Type B pancreatic cell (in vitro differentiated cells): ENCODE measurements at regions not wholly inside any gene's neighbourhood (a gene's known extent, or its start where the extent isn't known, plus 50 kb on each side); places are given as distances from the start of the nearest gene placed in this dataset.

Source experiments
- DNase-seq: peaks from one replicate; pipeline ENCODE4 v3.0.0; 2021; ENCODE audit warnings: mixed read lengths; ENCODE audit not compliant: unreplicated experiment; ENCODE audit errors: extremely low spot score
- H3K27ac Mint-ChIP-seq: 2 replicates; pipeline ENCODE4 v1.8.0; 2021; ENCODE audit warnings: mild to moderate bottlenecking, mixed read lengths
- H3K27me3 Mint-ChIP-seq: 2 replicates; pipeline ENCODE4 v1.8.0; 2021; ENCODE audit warnings: mixed read lengths
- H3K36me3 Mint-ChIP-seq: 2 replicates; pipeline ENCODE4 v1.8.0; 2021; ENCODE audit warnings: mixed read lengths
- H3K4me1 Mint-ChIP-seq: one replicate; pipeline ENCODE4 v1.8.0; 2021; ENCODE audit warnings: mixed read lengths; ENCODE audit not compliant: unreplicated experiment
- H3K4me3 Mint-ChIP-seq: 2 replicates; pipeline ENCODE4 v1.8.0; 2021; ENCODE audit warnings: mild to moderate bottlenecking, mixed read lengths
- H3K9me3 Mint-ChIP-seq: 2 replicates; pipeline ENCODE4 v1.8.0; 2021; ENCODE audit warnings: mixed read lengths
- CTCF ChIP-seq: fragments of 200-600 bp; sonication (generic); conservative IDR thresholded peaks from 2 replicates; pipeline ENCODE4 v1.5.0; 2021; ENCODE audit warnings: antibody characterized with exemption, mild to moderate bottlenecking

DNA sequence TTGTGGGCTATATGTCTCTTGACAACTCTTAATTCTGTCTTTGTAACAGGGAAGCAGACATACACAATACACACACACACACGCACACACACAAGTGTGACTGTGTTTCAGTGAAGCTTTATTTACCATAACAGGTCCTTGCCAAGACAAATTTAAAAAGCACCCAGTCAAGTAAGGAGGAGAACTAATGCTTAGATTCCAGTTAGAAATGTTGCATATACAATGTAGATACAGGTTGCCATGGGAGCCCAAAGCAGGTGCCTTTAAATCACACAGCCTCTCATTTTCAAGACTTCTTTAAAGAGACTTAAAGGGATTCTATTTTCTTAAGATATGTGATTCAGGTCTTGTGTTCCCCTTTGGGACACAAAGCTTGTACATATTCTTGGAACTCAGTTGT is 1551.9 kb downstream of the EFNB2 start:
- H3K9me3 Mint-ChIP-seq = no peaks in the 10 kb centered on the region
- DNase-seq = no peak
- H3K27ac Mint-ChIP-seq = no peak overlapping the region
- H3K4me1 Mint-ChIP-seq = peaks cover 16% of the 10 kb centered on the region
- no peak overlapping the region for H3K4me3 Mint-ChIP-seq
- no peaks in the 10 kb centered on the region for H3K27me3 Mint-ChIP-seq
- no peak for TF ChIP-seq CTCF
- H3K36me3 Mint-ChIP-seq = no peaks in the 10 kb centered on the region

DNA sequence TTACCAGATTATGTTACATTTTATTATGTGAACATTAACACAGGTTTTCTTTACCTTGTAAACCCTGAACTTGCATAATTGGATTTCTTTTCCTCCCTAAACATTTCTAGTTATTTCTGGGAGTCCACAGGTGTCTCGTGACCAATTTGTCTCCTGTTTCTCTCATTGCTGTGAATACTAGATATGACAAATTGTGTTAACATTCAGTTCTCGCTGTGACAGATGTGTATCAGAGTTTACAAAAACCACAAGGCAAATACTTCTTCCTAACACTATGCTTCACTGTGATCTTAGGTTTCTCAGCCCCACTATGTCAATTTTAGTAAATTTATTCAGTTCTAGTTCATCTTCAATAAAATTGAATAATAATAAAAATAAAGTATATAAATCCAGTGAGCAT is 1554.9 kb downstream of the EFNB2 start:
- Mint-ChIP-seq H3K36me3 (no peaks in the 10 kb centered on the region), H3K9me3 (no peaks in the 10 kb centered on the region), H3K27me3 (peaks cover 3% of the 10 kb centered on the region), H3K4me3 (no peak overlapping the region), H3K27ac (no peak overlapping the region), H3K4me1 (peaks cover 16% of the 10 kb centered on the region)
- no peak for DNase-seq
- no peak for TF ChIP-seq CTCF

GRCh38 chr13:104979281-104980030 is 1556.0 kb downstream of the EFNB2 start:
- H3K27ac Mint-ChIP-seq = no peak overlapping the region
- H3K4me3 Mint-ChIP-seq = no peak overlapping the region
- peaks cover 3% of the 10 kb centered on the region for H3K27me3 Mint-ChIP-seq
- no peaks in the 10 kb centered on the region for H3K36me3 Mint-ChIP-seq
- peaks cover 8% of the 10 kb centered on the region for H3K4me1 Mint-ChIP-seq
- DNase-seq = no peak
- no peaks in the 10 kb centered on the region for H3K9me3 Mint-ChIP-seq
- TF ChIP-seq CTCF = no peak

GRCh38 chr13:104976986-104977385 is 1558.5 kb downstream of the EFNB2 start:
- DNase-seq = no peak
- Mint-ChIP-seq H3K27ac (no peak overlapping the region), H3K36me3 (no peaks in the 10 kb centered on the region), H3K9me3 (no peaks in the 10 kb centered on the region), H3K4me3 (no peak overlapping the region), H3K4me1 (no peaks in the 10 kb centered on the region), H3K27me3 (peaks cover 3% of the 10 kb centered on the region)
- TF ChIP-seq CTCF = no peak

DNA sequence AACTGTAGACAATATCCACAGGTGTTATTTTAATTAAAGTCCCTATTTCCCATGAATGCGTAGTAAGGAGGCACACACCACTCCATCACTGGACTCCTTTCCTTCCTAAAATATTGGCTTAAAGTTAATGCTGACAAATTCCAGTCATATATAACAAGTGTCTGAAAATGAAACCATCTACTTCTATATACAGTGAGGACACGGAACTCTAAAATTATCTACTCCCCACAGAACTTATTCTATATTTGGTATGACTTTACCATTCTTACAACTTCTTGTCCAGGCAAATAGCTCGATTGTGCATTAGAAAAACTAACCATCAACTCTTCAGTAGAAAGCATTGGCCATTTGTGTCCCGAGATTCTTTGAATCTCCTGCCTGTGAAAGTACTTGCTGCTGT is 1560.2 kb downstream of the EFNB2 start:
- no peak overlapping the region for H3K27ac Mint-ChIP-seq
- no peaks in the 10 kb centered on the region for H3K9me3 Mint-ChIP-seq
- no peak for TF ChIP-seq CTCF
- H3K36me3 Mint-ChIP-seq = no peaks in the 10 kb centered on the region
- no peak overlapping the region for H3K4me3 Mint-ChIP-seq
- DNase-seq = no peak
- peaks cover 3% of the 10 kb centered on the region for H3K27me3 Mint-ChIP-seq
- H3K4me1 Mint-ChIP-seq = no peaks in the 10 kb centered on the region
